NCI-H1694 (cell line): ENCODE measurements at regions not wholly inside any gene's neighbourhood (a gene's known extent, or its start where the extent isn't known, plus 50 kb on each side); places are given as distances from the start of the nearest gene placed in this dataset.

Source experiments
- DNase-seq: peaks from one replicate; lab custom pipeline; 2025; lab: John Stamatoyannopoulos, UW

GRCh38 chr19:28481674-28482073 is 731.3 kb downstream of the UQCRFS1 start:
- DNase-seq, result no peak

- DNase-seq, result no peak
Observed at GRCh38 chr19:28475525-28475924, 737.4 kb downstream of the UQCRFS1 start.

GRCh38 chr19:28472843-28473242 is 740.1 kb downstream of the UQCRFS1 start:
- DNase-seq, result no peak

- no peak for DNase-seq
Observed at GRCh38 chr19:28471731-28472510, 741.0 kb downstream of the UQCRFS1 start.

GRCh38 chr19:28469544-28469943 is 743.4 kb downstream of the UQCRFS1 start:
- DNase-seq, result no peak

- no peak for DNase-seq
Observed at GRCh38 chr19:28468701-28469459, 744.1 kb downstream of the UQCRFS1 start.

- peak; percentile 40 for DNase-seq
Observed at GRCh38 chr19:28466107-28467045, 746.6 kb downstream of the UQCRFS1 start.

- DNase-seq, result no peak
Observed at GRCh38 chr19:28465371-28466086, 747.4 kb downstream of the UQCRFS1 start.

GRCh38 chr19:28463493-28464053 is 749.4 kb downstream of the UQCRFS1 start:
- DNase-seq, result no peak

- DNase-seq, result no peak
Observed at GRCh38 chr19:28457620-28458019, 755.3 kb downstream of the UQCRFS1 start.

GRCh38 chr19:28456708-28457320 is 756.1 kb downstream of the UQCRFS1 start:
- no peak for DNase-seq

- DNase-seq, result no peak
Observed at GRCh38 chr19:28456252-28456651, 756.7 kb downstream of the UQCRFS1 start.

- DNase-seq, result no peak
Observed at GRCh38 chr19:28454083-28454482, 758.9 kb downstream of the UQCRFS1 start.

GRCh38 chr19:28453420-28453819 is 759.5 kb downstream of the UQCRFS1 start:
- no peak for DNase-seq

- DNase-seq, result no peak
Observed at GRCh38 chr19:28449803-28450202, 763.1 kb downstream of the UQCRFS1 start.

GRCh38 chr19:28446511-28446910 is 766.4 kb downstream of the UQCRFS1 start:
- no peak for DNase-seq

GRCh38 chr19:28445826-28446225 is 767.1 kb downstream of the UQCRFS1 start:
- no peak for DNase-seq

GRCh38 chr19:28444362-28444761 is 768.6 kb downstream of the UQCRFS1 start:
- peak; percentile 30 for DNase-seq

GRCh38 chr19:28443361-28443760 is 769.6 kb downstream of the UQCRFS1 start:
- DNase-seq, result no peak

- DNase-seq, result no peak
Observed at GRCh38 chr19:28437390-28438346, 775.3 kb downstream of the UQCRFS1 start.
